ENCODE measurements at regions not wholly inside any gene's neighbourhood (a gene's known extent, or its start where the extent isn't known, plus 50 kb on each side); places are given as distances from the start of the nearest gene placed in this dataset.

DNA sequence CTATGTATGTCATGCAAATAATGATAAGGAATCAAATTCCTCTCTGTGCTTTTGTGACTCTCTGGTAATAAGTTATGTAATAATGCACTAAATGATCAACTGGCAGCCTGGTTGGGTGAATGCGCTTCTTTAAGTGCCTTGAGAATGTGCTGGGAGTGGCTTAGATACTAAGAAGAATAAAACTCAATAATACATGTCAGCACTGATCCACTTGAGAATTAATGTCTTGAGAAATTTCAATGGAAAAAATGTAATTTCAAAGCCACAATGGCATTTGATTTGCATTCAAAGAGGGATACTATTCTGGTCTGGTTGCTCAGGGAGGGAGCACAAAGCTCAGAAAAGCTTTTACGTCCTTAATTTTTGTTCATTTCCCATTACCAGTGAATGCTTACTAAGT is 137.7 kb upstream of the MMADHC start:
- H3K27ac ChIP-seq (ENCODE audit: low read depth, low read length) = no peak overlapping the region
- H3K4me3 ChIP-seq (ENCODE audit: insufficient read depth, low read length) = no peak overlapping the region
- no peaks in the 10 kb centered on the region for H3K4me1 ChIP-seq (ENCODE audit: insufficient read depth, low read length)
- no peaks in the 10 kb centered on the region for H3K27me3 ChIP-seq (ENCODE audit: insufficient read depth, low read length)
- no peak overlapping the region for H3K4me2 ChIP-seq (ENCODE audit: insufficient read depth, low read length)
- H3K9me3 ChIP-seq (ENCODE audit: low read depth, low read length) = no peaks in the 10 kb centered on the region
- H2AFZ ChIP-seq (ENCODE audit: low read length) = no peak overlapping the region
- no peaks in the 10 kb centered on the region for H3K36me3 ChIP-seq (ENCODE audit: insufficient read depth, low read length)
- H3K79me2 ChIP-seq (ENCODE audit: insufficient read depth, low read length) = no peaks in the 10 kb centered on the region
- H4K20me1 ChIP-seq (ENCODE audit: insufficient read depth, low read length) = no peaks in the 10 kb centered on the region
- TF ChIP-seq, protein P1, sequence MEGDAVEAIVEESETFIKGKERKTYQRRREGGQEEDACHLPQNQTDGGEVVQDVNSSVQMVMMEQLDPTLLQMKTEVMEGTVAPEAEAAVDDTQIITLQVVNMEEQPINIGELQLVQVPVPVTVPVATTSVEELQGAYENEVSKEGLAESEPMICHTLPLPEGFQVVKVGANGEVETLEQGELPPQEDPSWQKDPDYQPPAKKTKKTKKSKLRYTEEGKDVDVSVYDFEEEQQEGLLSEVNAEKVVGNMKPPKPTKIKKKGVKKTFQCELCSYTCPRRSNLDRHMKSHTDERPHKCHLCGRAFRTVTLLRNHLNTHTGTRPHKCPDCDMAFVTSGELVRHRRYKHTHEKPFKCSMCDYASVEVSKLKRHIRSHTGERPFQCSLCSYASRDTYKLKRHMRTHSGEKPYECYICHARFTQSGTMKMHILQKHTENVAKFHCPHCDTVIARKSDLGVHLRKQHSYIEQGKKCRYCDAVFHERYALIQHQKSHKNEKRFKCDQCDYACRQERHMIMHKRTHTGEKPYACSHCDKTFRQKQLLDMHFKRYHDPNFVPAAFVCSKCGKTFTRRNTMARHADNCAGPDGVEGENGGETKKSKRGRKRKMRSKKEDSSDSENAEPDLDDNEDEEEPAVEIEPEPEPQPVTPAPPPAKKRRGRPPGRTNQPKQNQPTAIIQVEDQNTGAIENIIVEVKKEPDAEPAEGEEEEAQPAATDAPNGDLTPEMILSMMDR (IDR thresholded peaks at IDR 0.05; ENCODE audit: extremely low read depth, low read depth, low read length) = no peak
- no peak for DNase-seq (ENCODE audit: insufficient read length, low spot score, missing footprints)

DNA sequence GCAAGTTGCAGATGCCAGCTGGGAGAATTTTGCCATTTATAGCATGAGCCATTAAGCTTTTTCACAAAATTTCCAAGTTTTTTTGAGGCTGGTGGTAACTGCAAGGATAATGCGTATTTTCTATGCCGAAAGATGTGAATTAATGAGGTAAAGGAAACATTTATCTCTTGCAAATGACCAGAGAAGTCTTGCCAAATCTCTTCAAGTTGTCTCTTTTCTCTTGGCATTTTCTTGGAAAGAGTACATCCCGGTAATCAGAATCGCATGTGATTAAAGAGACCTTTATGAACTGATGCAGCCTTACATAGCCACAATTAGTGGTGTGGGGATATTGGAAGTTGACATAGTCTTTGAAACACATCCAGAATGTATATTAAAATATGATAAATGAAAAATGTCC is 136.5 kb upstream of the MMADHC start:
- Histone ChIP-seq H3K4me1 (ENCODE audit: insufficient read depth, low read length) (no peaks in the 10 kb centered on the region), H3K36me3 (ENCODE audit: insufficient read depth, low read length) (no peaks in the 10 kb centered on the region), H4K20me1 (ENCODE audit: insufficient read depth, low read length) (no peaks in the 10 kb centered on the region), H2AFZ (ENCODE audit: low read length) (no peak overlapping the region), H3K4me3 (ENCODE audit: insufficient read depth, low read length) (no peak overlapping the region), H3K27me3 (ENCODE audit: insufficient read depth, low read length) (no peaks in the 10 kb centered on the region), H3K27ac (ENCODE audit: low read depth, low read length) (no peak overlapping the region), H3K9me3 (ENCODE audit: low read depth, low read length) (no peaks in the 10 kb centered on the region), H3K79me2 (ENCODE audit: insufficient read depth, low read length) (no peaks in the 10 kb centered on the region), H3K4me2 (ENCODE audit: insufficient read depth, low read length) (no peak overlapping the region)
- no peak for DNase-seq (ENCODE audit: insufficient read length, low spot score, missing footprints)
- TF ChIP-seq, protein P1 (IDR thresholded peaks at IDR 0.05; ENCODE audit: extremely low read depth, low read depth, low read length) = no peak

DNA sequence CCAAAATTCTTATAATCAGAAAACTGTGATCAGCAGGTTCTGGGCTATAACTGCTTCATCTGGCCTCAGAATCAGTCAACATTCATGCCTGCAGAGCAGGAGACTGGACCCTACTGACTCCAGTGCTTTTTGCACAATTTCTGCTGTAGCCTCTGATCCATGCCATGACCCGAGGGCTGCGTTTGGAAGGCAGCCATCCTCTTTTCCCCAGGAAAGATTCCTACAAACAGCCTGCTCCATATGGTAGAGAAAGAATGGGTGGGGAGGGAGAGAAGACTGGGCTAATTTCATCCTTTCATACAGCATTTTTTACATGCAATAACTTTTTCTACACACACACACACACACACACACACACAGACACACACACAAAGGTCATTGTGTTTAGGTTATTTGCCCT is 133.0 kb upstream of the MMADHC start:
- no peaks in the 10 kb centered on the region for H3K27me3 ChIP-seq (ENCODE audit: insufficient read depth, low read length)
- H4K20me1 ChIP-seq (ENCODE audit: insufficient read depth, low read length) = no peaks in the 10 kb centered on the region
- no peak for DNase-seq (ENCODE audit: insufficient read length, low spot score, missing footprints)
- no peaks in the 10 kb centered on the region for H3K4me1 ChIP-seq (ENCODE audit: insufficient read depth, low read length)
- no peaks in the 10 kb centered on the region for H3K79me2 ChIP-seq (ENCODE audit: insufficient read depth, low read length)
- no peak overlapping the region for H3K4me3 ChIP-seq (ENCODE audit: insufficient read depth, low read length)
- no peak overlapping the region for H3K4me2 ChIP-seq (ENCODE audit: insufficient read depth, low read length)
- H2AFZ ChIP-seq (ENCODE audit: low read length) = no peak overlapping the region
- H3K27ac ChIP-seq (ENCODE audit: low read depth, low read length) = no peak overlapping the region
- H3K36me3 ChIP-seq (ENCODE audit: insufficient read depth, low read length) = no peaks in the 10 kb centered on the region
- H3K9me3 ChIP-seq (ENCODE audit: low read depth, low read length) = no peaks in the 10 kb centered on the region
- TF ChIP-seq, protein P1 (IDR thresholded peaks at IDR 0.05; ENCODE audit: extremely low read depth, low read depth, low read length) = no peak

DNA sequence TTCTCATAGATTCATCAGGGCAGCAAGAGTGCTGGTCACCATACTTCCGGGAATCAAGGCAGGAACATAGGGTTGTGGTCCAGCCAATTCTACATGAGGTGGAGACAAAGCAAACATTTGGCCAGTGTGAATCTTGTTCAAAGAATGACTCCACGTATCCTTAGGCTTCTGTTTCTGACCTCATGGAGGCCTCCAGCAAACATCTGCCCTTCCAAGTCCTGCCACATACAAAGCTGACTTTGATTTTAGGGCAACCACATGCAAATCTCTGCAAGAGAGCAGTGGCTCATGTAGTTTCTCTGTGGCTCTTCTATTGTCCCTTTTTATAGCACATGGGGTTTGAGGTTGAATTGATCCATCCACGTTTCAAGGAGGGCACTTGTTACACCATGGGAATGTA is 132.1 kb upstream of the MMADHC start:
- TF ChIP-seq, protein P1 (IDR thresholded peaks at IDR 0.05; ENCODE audit: extremely low read depth, low read depth, low read length) = no peak
- Histone ChIP-seq H4K20me1 (ENCODE audit: insufficient read depth, low read length) (no peaks in the 10 kb centered on the region), H2AFZ (ENCODE audit: low read length) (peak overlapping the region; percentile 24), H3K9me3 (ENCODE audit: low read depth, low read length) (no peaks in the 10 kb centered on the region), H3K79me2 (ENCODE audit: insufficient read depth, low read length) (no peaks in the 10 kb centered on the region), H3K4me2 (ENCODE audit: insufficient read depth, low read length) (no peak overlapping the region), H3K4me3 (ENCODE audit: insufficient read depth, low read length) (no peak overlapping the region), H3K4me1 (ENCODE audit: insufficient read depth, low read length) (no peaks in the 10 kb centered on the region), H3K27me3 (ENCODE audit: insufficient read depth, low read length) (no peaks in the 10 kb centered on the region), H3K36me3 (ENCODE audit: insufficient read depth, low read length) (no peaks in the 10 kb centered on the region), H3K27ac (ENCODE audit: low read depth, low read length) (no peak overlapping the region)
- DNase-seq (ENCODE audit: insufficient read length, low spot score, missing footprints) = no peak

Measured in osteoblast (primary cell).